Activated T-helper 17 cell treated with anti-CD3 and anti-CD28 coated beads, Interleukin-2, amount 50 U/mL, for 72 hours (primary cell): ENCODE measurements at regions not wholly inside any gene's neighbourhood (a gene's known extent, or its start where the extent isn't known, plus 50 kb on each side); places are given as distances from the start of the nearest gene placed in this dataset.
A peak's percentile ranks its signal among the peaks of the same experiment; 100 is the strongest.

Experiments
- ATAC-seq: fragments of 150-1000 bp; cut with Tn5 transposase; replicated peaks from 2 replicates; pipeline ENCODE4 v1.10.0; 2021; ENCODE audit warnings: mild to moderate bottlenecking, moderate library complexity
- H3K27ac Mint-ChIP-seq: one replicate; pipeline ENCODE4 v1.8.0; 2022; ENCODE audit warnings: mixed read lengths
- H3K27me3 Mint-ChIP-seq: one replicate; pipeline ENCODE4 v1.8.0; 2022; ENCODE audit warnings: mixed read lengths
- H3K36me3 Mint-ChIP-seq: one replicate; pipeline ENCODE4 v1.8.0; 2022; ENCODE audit warnings: low read depth, mild to moderate bottlenecking, mixed read lengths
- H3K4me1 Mint-ChIP-seq: one replicate; pipeline ENCODE4 v1.8.0; 2022; ENCODE audit warnings: mixed read lengths
- H3K4me3 Mint-ChIP-seq: one replicate; pipeline ENCODE4 v1.8.0; 2022; ENCODE audit warnings: mild to moderate bottlenecking, mixed read lengths
- H3K9me3 Mint-ChIP-seq: one replicate; pipeline ENCODE4 v1.8.0; 2022; ENCODE audit warnings: mixed read lengths

- H3K4me1 Mint-ChIP-seq, result no peaks in the 10 kb centered on the region
- H3K27ac Mint-ChIP-seq, result no peak overlapping the region
- H3K36me3 Mint-ChIP-seq, result no peaks in the 10 kb centered on the region
- H3K9me3 Mint-ChIP-seq, result no peaks in the 10 kb centered on the region
- no peak for ATAC-seq
- peaks cover 5% of the 10 kb centered on the region for H3K27me3 Mint-ChIP-seq
- H3K4me3 Mint-ChIP-seq, result no peak overlapping the region
These were observed 464.1 kb downstream of the DMRT2 start for GRCh38 chr9:1514250-1514649.

- no peak overlapping the region for H3K4me3 Mint-ChIP-seq
- H3K36me3 Mint-ChIP-seq, result no peaks in the 10 kb centered on the region
- no peak overlapping the region for H3K27ac Mint-ChIP-seq
- H3K4me1 Mint-ChIP-seq, result no peaks in the 10 kb centered on the region
- no peaks in the 10 kb centered on the region for H3K9me3 Mint-ChIP-seq
- peak; percentile 62 for ATAC-seq
- H3K27me3 Mint-ChIP-seq, result peaks cover 5% of the 10 kb centered on the region
These were observed 464.7 kb downstream of the DMRT2 start for GRCh38 chr9:1514776-1515363.

GRCh38 chr9:1515557-1515956 is 465.4 kb downstream of the DMRT2 start:
- Mint-ChIP-seq H3K4me1 (no peaks in the 10 kb centered on the region), H3K27ac (no peak overlapping the region), H3K27me3 (peaks cover 10% of the 10 kb centered on the region), H3K4me3 (no peak overlapping the region), H3K36me3 (no peaks in the 10 kb centered on the region), H3K9me3 (no peaks in the 10 kb centered on the region)
- ATAC-seq, result no peak

- Mint-ChIP-seq H3K36me3 (no peaks in the 10 kb centered on the region), H3K27ac (no peak overlapping the region), H3K27me3 (peaks cover 6% of the 10 kb centered on the region), H3K4me3 (no peak overlapping the region), H3K9me3 (no peaks in the 10 kb centered on the region), H3K4me1 (no peaks in the 10 kb centered on the region)
- ATAC-seq, result no peak
These were observed 471.4 kb downstream of the DMRT2 start for GRCh38 chr9:1521547-1521946.

GRCh38 chr9:1522219-1522767 is 472.1 kb downstream of the DMRT2 start:
- peaks cover 6% of the 10 kb centered on the region for H3K27me3 Mint-ChIP-seq
- H3K4me1 Mint-ChIP-seq, result no peaks in the 10 kb centered on the region
- no peak overlapping the region for H3K27ac Mint-ChIP-seq
- no peaks in the 10 kb centered on the region for H3K9me3 Mint-ChIP-seq
- no peaks in the 10 kb centered on the region for H3K36me3 Mint-ChIP-seq
- no peak for ATAC-seq
- H3K4me3 Mint-ChIP-seq, result no peak overlapping the region

GRCh38 chr9:1528456-1528855 is 478.3 kb downstream of the DMRT2 start:
- H3K9me3 Mint-ChIP-seq, result no peaks in the 10 kb centered on the region
- no peaks in the 10 kb centered on the region for H3K36me3 Mint-ChIP-seq
- no peaks in the 10 kb centered on the region for H3K4me1 Mint-ChIP-seq
- H3K27ac Mint-ChIP-seq, result no peak overlapping the region
- H3K4me3 Mint-ChIP-seq, result no peak overlapping the region
- no peak for ATAC-seq
- H3K27me3 Mint-ChIP-seq, result peaks cover 11% of the 10 kb centered on the region

- ATAC-seq, result no peak
- H3K36me3 Mint-ChIP-seq, result no peaks in the 10 kb centered on the region
- no peaks in the 10 kb centered on the region for H3K9me3 Mint-ChIP-seq
- H3K4me3 Mint-ChIP-seq, result no peak overlapping the region
- peaks cover 11% of the 10 kb centered on the region for H3K27me3 Mint-ChIP-seq
- no peak overlapping the region for H3K27ac Mint-ChIP-seq
- H3K4me1 Mint-ChIP-seq, result no peaks in the 10 kb centered on the region
These were observed 480.5 kb downstream of the DMRT2 start for GRCh38 chr9:1530696-1531095.

GRCh38 chr9:1531424-1531823 is 481.3 kb downstream of the DMRT2 start:
- H3K9me3 Mint-ChIP-seq, result no peaks in the 10 kb centered on the region
- no peaks in the 10 kb centered on the region for H3K36me3 Mint-ChIP-seq
- H3K4me1 Mint-ChIP-seq, result no peaks in the 10 kb centered on the region
- H3K4me3 Mint-ChIP-seq, result no peak overlapping the region
- ATAC-seq, result no peak
- H3K27ac Mint-ChIP-seq, result no peak overlapping the region
- peaks cover 11% of the 10 kb centered on the region for H3K27me3 Mint-ChIP-seq

- no peak overlapping the region for H3K27ac Mint-ChIP-seq
- peaks cover 14% of the 10 kb centered on the region for H3K27me3 Mint-ChIP-seq
- no peaks in the 10 kb centered on the region for H3K36me3 Mint-ChIP-seq
- ATAC-seq, result no peak
- H3K4me1 Mint-ChIP-seq, result no peaks in the 10 kb centered on the region
- no peak overlapping the region for H3K4me3 Mint-ChIP-seq
- H3K9me3 Mint-ChIP-seq, result no peaks in the 10 kb centered on the region
These were observed 482.0 kb downstream of the DMRT2 start for GRCh38 chr9:1532171-1532570.

- H3K4me1 Mint-ChIP-seq, result no peaks in the 10 kb centered on the region
- peaks cover 10% of the 10 kb centered on the region for H3K27me3 Mint-ChIP-seq
- ATAC-seq, result no peak
- H3K4me3 Mint-ChIP-seq, result no peak overlapping the region
- H3K36me3 Mint-ChIP-seq, result no peaks in the 10 kb centered on the region
- H3K27ac Mint-ChIP-seq, result no peak overlapping the region
- no peaks in the 10 kb centered on the region for H3K9me3 Mint-ChIP-seq
These were observed 480.1 kb upstream of the SMARCA2 start for GRCh38 chr9:1535051-1535450.

GRCh38 chr9:1535599-1535998 is 479.5 kb upstream of the SMARCA2 start:
- H3K36me3 Mint-ChIP-seq, result no peaks in the 10 kb centered on the region
- H3K27ac Mint-ChIP-seq, result no peak overlapping the region
- H3K4me1 Mint-ChIP-seq, result no peaks in the 10 kb centered on the region
- H3K4me3 Mint-ChIP-seq, result no peak overlapping the region
- H3K9me3 Mint-ChIP-seq, result no peaks in the 10 kb centered on the region
- H3K27me3 Mint-ChIP-seq, result peaks cover 8% of the 10 kb centered on the region
- ATAC-seq, result no peak

GRCh38 chr9:1536522-1537170 is 478.5 kb upstream of the SMARCA2 start:
- no peaks in the 10 kb centered on the region for H3K9me3 Mint-ChIP-seq
- H3K27me3 Mint-ChIP-seq, result peaks cover 2% of the 10 kb centered on the region
- no peaks in the 10 kb centered on the region for H3K4me1 Mint-ChIP-seq
- ATAC-seq, result peak; percentile 59
- H3K4me3 Mint-ChIP-seq, result no peak overlapping the region
- H3K27ac Mint-ChIP-seq, result no peak overlapping the region
- no peaks in the 10 kb centered on the region for H3K36me3 Mint-ChIP-seq

GRCh38 chr9:1538301-1538700 is 476.8 kb upstream of the SMARCA2 start:
- Mint-ChIP-seq H3K27ac (no peak overlapping the region), H3K4me3 (no peak overlapping the region), H3K9me3 (no peaks in the 10 kb centered on the region), H3K36me3 (no peaks in the 10 kb centered on the region), H3K27me3 (peaks cover 2% of the 10 kb centered on the region), H3K4me1 (no peaks in the 10 kb centered on the region)
- no peak for ATAC-seq

- no peak for ATAC-seq
- H3K4me3 Mint-ChIP-seq, result no peak overlapping the region
- H3K27me3 Mint-ChIP-seq, result peaks cover 2% of the 10 kb centered on the region
- H3K9me3 Mint-ChIP-seq, result no peaks in the 10 kb centered on the region
- H3K27ac Mint-ChIP-seq, result no peak overlapping the region
- H3K4me1 Mint-ChIP-seq, result no peaks in the 10 kb centered on the region
- no peaks in the 10 kb centered on the region for H3K36me3 Mint-ChIP-seq
These were observed 475.9 kb upstream of the SMARCA2 start for GRCh38 chr9:1539216-1539615.

GRCh38 chr9:1550636-1551035 is 464.5 kb upstream of the SMARCA2 start:
- no peak for ATAC-seq
- Mint-ChIP-seq H3K9me3 (peaks cover 9% of the 10 kb centered on the region), H3K4me1 (no peaks in the 10 kb centered on the region), H3K36me3 (no peaks in the 10 kb centered on the region), H3K27ac (no peak overlapping the region), H3K4me3 (no peak overlapping the region), H3K27me3 (peaks cover 17% of the 10 kb centered on the region)
